ENCODE measurements at regions not wholly inside any gene's neighbourhood (a gene's known extent, or its start where the extent isn't known, plus 50 kb on each side); places are given as distances from the start of the nearest gene placed in this dataset.

DNA sequence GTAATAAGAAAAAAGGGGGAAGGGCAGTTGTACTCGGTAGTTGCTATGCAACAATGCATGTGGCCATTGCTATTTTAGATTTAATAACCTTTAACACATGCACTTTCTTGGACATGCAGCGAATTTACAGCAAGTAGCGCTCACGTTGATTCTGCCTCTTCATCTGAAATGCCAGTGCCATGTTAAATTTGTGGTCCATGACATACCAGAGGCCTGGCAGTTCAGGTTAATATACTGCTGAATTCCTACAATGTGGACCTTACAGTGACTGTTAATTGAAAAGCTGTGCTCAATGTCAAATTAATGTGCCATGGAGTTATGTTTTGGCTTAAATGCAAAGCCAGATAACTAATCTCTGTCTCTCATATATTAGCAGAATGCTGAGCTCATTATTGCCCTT is 699.7 kb downstream of the DOK5 start:
- no peak for DNase-seq (ENCODE audit: low spot score in 2 of 2, unreplicated experiment in 2 of 2)
- no peak overlapping the region for H3K4me3 Mint-ChIP-seq
- TF ChIP-seq, protein P1, sequence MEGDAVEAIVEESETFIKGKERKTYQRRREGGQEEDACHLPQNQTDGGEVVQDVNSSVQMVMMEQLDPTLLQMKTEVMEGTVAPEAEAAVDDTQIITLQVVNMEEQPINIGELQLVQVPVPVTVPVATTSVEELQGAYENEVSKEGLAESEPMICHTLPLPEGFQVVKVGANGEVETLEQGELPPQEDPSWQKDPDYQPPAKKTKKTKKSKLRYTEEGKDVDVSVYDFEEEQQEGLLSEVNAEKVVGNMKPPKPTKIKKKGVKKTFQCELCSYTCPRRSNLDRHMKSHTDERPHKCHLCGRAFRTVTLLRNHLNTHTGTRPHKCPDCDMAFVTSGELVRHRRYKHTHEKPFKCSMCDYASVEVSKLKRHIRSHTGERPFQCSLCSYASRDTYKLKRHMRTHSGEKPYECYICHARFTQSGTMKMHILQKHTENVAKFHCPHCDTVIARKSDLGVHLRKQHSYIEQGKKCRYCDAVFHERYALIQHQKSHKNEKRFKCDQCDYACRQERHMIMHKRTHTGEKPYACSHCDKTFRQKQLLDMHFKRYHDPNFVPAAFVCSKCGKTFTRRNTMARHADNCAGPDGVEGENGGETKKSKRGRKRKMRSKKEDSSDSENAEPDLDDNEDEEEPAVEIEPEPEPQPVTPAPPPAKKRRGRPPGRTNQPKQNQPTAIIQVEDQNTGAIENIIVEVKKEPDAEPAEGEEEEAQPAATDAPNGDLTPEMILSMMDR (IDR thresholded peaks at IDR 0.05; ENCODE audit: unreplicated experiment), result no peak
- no peaks in the 10 kb centered on the region for H3K27me3 Mint-ChIP-seq (ENCODE audit: low read depth)
- H3K9me3 Mint-ChIP-seq, result peaks cover 4% of the 10 kb centered on the region
- no peaks in the 10 kb centered on the region for H3K36me3 Mint-ChIP-seq
- H3K27ac Mint-ChIP-seq, result no peak overlapping the region
- no peaks in the 10 kb centered on the region for H3K4me1 Mint-ChIP-seq

DNA sequence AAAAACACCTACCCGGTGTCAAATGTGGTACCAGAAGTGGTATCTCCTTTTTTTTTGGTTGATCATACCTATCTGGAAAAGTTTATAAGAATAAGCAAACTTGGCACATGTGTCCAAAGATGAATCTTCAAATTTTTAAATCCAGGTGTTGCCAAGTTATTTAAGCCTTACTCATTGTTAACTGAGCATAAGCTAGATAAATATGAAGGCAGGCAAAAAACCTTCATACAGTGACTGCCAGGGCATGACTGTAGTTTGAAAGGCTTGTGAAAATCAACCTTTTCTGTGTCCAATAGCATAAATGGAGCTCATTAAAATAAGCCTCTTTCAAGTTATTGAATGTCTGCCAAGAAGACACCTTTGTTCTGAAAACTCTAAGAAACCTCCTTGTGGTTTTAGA is 699.2 kb downstream of the DOK5 start:
- TF ChIP-seq, protein P1 (IDR thresholded peaks at IDR 0.05; ENCODE audit: unreplicated experiment), result no peak
- H3K9me3 Mint-ChIP-seq, result no peaks in the 10 kb centered on the region

GRCh38 chr20:55174172-55174571 is 698.8 kb downstream of the DOK5 start:
- H3K4me3 Mint-ChIP-seq, result no peak overlapping the region
- H3K4me1 Mint-ChIP-seq, result no peaks in the 10 kb centered on the region
- H3K36me3 Mint-ChIP-seq, result no peaks in the 10 kb centered on the region
- no peak overlapping the region for H3K27ac Mint-ChIP-seq
- no peaks in the 10 kb centered on the region for H3K9me3 Mint-ChIP-seq
- H3K27me3 Mint-ChIP-seq (ENCODE audit: low read depth), result no peaks in the 10 kb centered on the region
- no peak for DNase-seq (ENCODE audit: low spot score in 2 of 2, unreplicated experiment in 2 of 2)
- TF ChIP-seq, protein P1 (IDR thresholded peaks at IDR 0.05; ENCODE audit: unreplicated experiment), result no peak

More for the DNA sequence above, 699.2 kb downstream of the DOK5 start:
- H3K36me3 Mint-ChIP-seq, result no peaks in the 10 kb centered on the region
- H3K27ac Mint-ChIP-seq, result no peak overlapping the region
- H3K4me1 Mint-ChIP-seq, result no peaks in the 10 kb centered on the region
- no peak for DNase-seq (ENCODE audit: low spot score in 2 of 2, unreplicated experiment in 2 of 2)
- no peak overlapping the region for H3K4me3 Mint-ChIP-seq
- no peaks in the 10 kb centered on the region for H3K27me3 Mint-ChIP-seq (ENCODE audit: low read depth)

DNA sequence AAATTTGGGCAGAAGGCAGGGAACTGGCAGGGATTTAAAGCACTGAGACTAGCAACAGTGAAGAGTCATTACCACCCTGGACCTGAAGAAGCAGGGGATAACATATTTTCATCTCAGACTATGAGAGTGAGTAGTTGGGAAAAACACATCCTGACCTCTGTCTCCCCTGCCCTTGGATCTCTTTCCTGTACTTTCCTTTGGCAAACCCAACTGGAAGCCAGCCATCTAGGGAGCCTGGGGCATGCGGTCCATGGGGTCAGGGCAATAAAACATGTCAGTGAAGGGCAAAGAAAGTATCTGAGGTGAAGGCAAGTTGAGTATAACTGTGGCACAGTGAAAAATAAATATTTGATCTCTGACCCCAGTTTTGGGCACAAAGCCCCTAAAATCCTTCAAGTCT is 698.2 kb downstream of the DOK5 start:
- H3K4me1 Mint-ChIP-seq, result no peaks in the 10 kb centered on the region
- no peaks in the 10 kb centered on the region for H3K9me3 Mint-ChIP-seq
- H3K36me3 Mint-ChIP-seq, result no peaks in the 10 kb centered on the region
- DNase-seq (ENCODE audit: low spot score in 2 of 2, unreplicated experiment in 2 of 2), result no peak
- H3K4me3 Mint-ChIP-seq, result no peak overlapping the region
- no peaks in the 10 kb centered on the region for H3K27me3 Mint-ChIP-seq (ENCODE audit: low read depth)
- TF ChIP-seq, protein P1 (IDR thresholded peaks at IDR 0.05; ENCODE audit: unreplicated experiment), result no peak
- H3K27ac Mint-ChIP-seq, result no peak overlapping the region

- Mint-ChIP-seq H3K27ac (no peak overlapping the region), H3K36me3 (no peaks in the 10 kb centered on the region), H3K4me1 (no peaks in the 10 kb centered on the region), H3K27me3 (ENCODE audit: low read depth) (no peaks in the 10 kb centered on the region), H3K9me3 (no peaks in the 10 kb centered on the region), H3K4me3 (no peak overlapping the region)
- DNase-seq (ENCODE audit: low spot score in 2 of 2, unreplicated experiment in 2 of 2), result no peak
- TF ChIP-seq, protein P1 (IDR thresholded peaks at IDR 0.05; ENCODE audit: unreplicated experiment), result no peak
These were observed 697.1 kb downstream of the DOK5 start for GRCh38 chr20:55172310-55173002.

Data from mesothelial cell of epicardium (in vitro differentiated cells).